MM.1S (cell line): ENCODE measurements at regions not wholly inside any gene's neighbourhood (a gene's known extent, or its start where the extent isn't known, plus 50 kb on each side); places are given as distances from the start of the nearest gene placed in this dataset.
"Not testable (repeated sequence)": the region's sequence is repeated elsewhere in the genome, so short reads cannot be mapped to it uniquely, and the experiment has no call there.

Experiments used
- DNase-seq: peaks from one replicate; pipeline ENCODE4 v3.0.0-alpha.2; 2015
- H2AFZ ChIP-seq: fragments of 300-600 bp; sonication (generic); 2 replicates; pipeline ENCODE4 v1.6.0; 2016; ENCODE audit warnings: antibody characterized with exemption, low read length
- H3F3A ChIP-seq: fragments of 300-600 bp; sonication (generic); 2 replicates; pipeline ENCODE4 v1.6.1; 2016; ENCODE audit warnings: mild to moderate bottlenecking, antibody characterized with exemption, low read length, moderate library complexity, mixed read lengths; ENCODE audit not compliant: insufficient read depth
- H3K27ac ChIP-seq: fragments of 300-600 bp; sonication (generic); 2 replicates; pipeline ENCODE4 v1.5.1; 2016; ENCODE audit warnings: mild to moderate bottlenecking, low read length
- H3K27me3 ChIP-seq: fragments of 300-600 bp; sonication (generic); replicated peaks from 2 replicates; pipeline ENCODE4 v1.6.0; 2016; ENCODE audit warnings: low read length; ENCODE audit not compliant: insufficient read depth
- H3K36me3 ChIP-seq: fragments of 300-600 bp; sonication (generic); replicated peaks from 2 replicates; pipeline ENCODE4 v1.6.1; 2016; ENCODE audit warnings: mild to moderate bottlenecking, low read length, mixed read lengths; ENCODE audit not compliant: insufficient read depth
- H3K4me1 ChIP-seq: fragments of 300-600 bp; sonication (generic); 2 replicates; pipeline ENCODE4 v1.6.1; 2016; ENCODE audit warnings: low read length, mixed read lengths
- H3K4me2 ChIP-seq: fragments of 300-600 bp; sonication (generic); 2 replicates; pipeline ENCODE4 v1.6.0; 2016; ENCODE audit warnings: low read depth, low read length
- H3K4me3 ChIP-seq: fragments of 300-600 bp; sonication (generic); 2 replicates; pipeline ENCODE4 v1.5.1; 2016; ENCODE audit warnings: low read length, mixed read lengths
- H3K79me2 ChIP-seq: fragments of 300-600 bp; sonication (generic); 2 replicates; pipeline ENCODE4 v1.6.1; 2016; ENCODE audit warnings: mixed run types, low read length, mixed read lengths
- H3K9ac ChIP-seq: fragments of 300-600 bp; sonication (generic); 2 replicates; pipeline ENCODE4 v1.6.1; 2016; ENCODE audit warnings: low read length, mixed read lengths
- H3K9me2 ChIP-seq: fragments of 300-600 bp; sonication (generic); replicated peaks from 2 replicates; pipeline ENCODE4 v1.6.1; 2016; ENCODE audit warnings: mild to moderate bottlenecking, low read length, mixed read lengths; ENCODE audit not compliant: insufficient read depth
- H3K9me3 ChIP-seq: fragments of 300-600 bp; sonication (generic); replicated peaks from 2 replicates; pipeline ENCODE4 v1.6.1; 2016; ENCODE audit warnings: mild to moderate bottlenecking, low read length, mixed read lengths; ENCODE audit not compliant: insufficient read depth
- H4K20me1 ChIP-seq: fragments of 300-600 bp; sonication (generic); 2 replicates; pipeline ENCODE4 v1.6.1; 2016; ENCODE audit warnings: mild to moderate bottlenecking, low read length, moderate library complexity, mixed read lengths; ENCODE audit not compliant: insufficient read depth
- EZH2 ChIP-seq: fragments of 300-600 bp; sonication (generic); optimal IDR thresholded peaks from 2 replicates; pipeline ENCODE3; 2017; ENCODE audit warnings: low read depth, mild to moderate bottlenecking, antibody characterized with exemption, low read length, mixed read lengths
- EZH2phosphoT487 ChIP-seq: fragments of 300-600 bp; sonication (generic); IDR thresholded peaks from 2 replicates; pipeline ENCODE4 v1.6.1; 2018; ENCODE audit warnings: antibody characterized with exemption, low read length
- TF ChIP-seq, protein P1 (sequence below): fragments of 300-600 bp; sonication (generic); IDR thresholded peaks from 2 replicates; pipeline ENCODE4 v1.5.1; 2016; ENCODE audit warnings: antibody characterized with exemption, low read length, mixed read lengths

GRCh38 chr10:109215291-109216075, 707.8 kb downstream of the XPNPEP1 start:
- no peak overlapping the region for H3K9ac ChIP-seq
- H3K4me2 ChIP-seq, result no peak overlapping the region
- 0 out of 2 replicates have a peak, but pooled peaks cover 2% of the 10 kb centered on the region for H3F3A ChIP-seq
- peaks cover 18% of the 10 kb centered on the region for H3K4me1 ChIP-seq
- H3K9me3 ChIP-seq, result no peaks in the 10 kb centered on the region
- no peaks in the 10 kb centered on the region for H4K20me1 ChIP-seq
- no peaks in the 10 kb centered on the region for H3K36me3 ChIP-seq
- no peak for DNase-seq
- no peak overlapping the region for H3K4me3 ChIP-seq
- no peaks in the 10 kb centered on the region for H3K27me3 ChIP-seq
- H2AFZ ChIP-seq, result no peak overlapping the region
- TF ChIP-seq EZH2phosphoT487 (no peak), EZH2 (no peak)
- TF ChIP-seq, protein P1, sequence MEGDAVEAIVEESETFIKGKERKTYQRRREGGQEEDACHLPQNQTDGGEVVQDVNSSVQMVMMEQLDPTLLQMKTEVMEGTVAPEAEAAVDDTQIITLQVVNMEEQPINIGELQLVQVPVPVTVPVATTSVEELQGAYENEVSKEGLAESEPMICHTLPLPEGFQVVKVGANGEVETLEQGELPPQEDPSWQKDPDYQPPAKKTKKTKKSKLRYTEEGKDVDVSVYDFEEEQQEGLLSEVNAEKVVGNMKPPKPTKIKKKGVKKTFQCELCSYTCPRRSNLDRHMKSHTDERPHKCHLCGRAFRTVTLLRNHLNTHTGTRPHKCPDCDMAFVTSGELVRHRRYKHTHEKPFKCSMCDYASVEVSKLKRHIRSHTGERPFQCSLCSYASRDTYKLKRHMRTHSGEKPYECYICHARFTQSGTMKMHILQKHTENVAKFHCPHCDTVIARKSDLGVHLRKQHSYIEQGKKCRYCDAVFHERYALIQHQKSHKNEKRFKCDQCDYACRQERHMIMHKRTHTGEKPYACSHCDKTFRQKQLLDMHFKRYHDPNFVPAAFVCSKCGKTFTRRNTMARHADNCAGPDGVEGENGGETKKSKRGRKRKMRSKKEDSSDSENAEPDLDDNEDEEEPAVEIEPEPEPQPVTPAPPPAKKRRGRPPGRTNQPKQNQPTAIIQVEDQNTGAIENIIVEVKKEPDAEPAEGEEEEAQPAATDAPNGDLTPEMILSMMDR, result no peak
- H3K79me2 ChIP-seq, result no peaks in the 10 kb centered on the region
- H3K9me2 ChIP-seq, result 0 out of 2 replicates have a peak, but pooled peaks cover 5% of the 10 kb centered on the region
- H3K27ac ChIP-seq, result no peak overlapping the region

DNA sequence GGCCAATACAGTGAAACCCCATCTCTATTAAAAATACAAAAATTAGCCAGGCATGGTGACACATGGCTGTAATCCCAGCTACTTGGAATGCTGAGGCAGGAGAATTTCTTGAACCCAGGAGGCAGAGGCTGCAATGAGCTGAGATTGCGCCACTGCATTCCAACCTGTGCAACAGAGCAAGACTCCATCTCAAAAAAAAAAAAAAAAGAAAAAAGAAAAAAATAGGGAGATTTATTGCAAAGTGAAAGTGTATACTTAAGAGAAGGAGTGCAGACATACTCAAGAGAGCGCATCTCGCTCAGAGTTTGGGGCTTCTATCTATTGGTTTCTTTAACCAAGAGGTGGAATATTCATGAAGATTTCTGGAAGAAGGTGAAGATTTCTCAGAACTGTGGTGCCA, 708.4 kb downstream of the XPNPEP1 start:
- not testable (repeated sequence) for DNase-seq, H3K9ac ChIP-seq, H3K27ac ChIP-seq, H3K36me3 ChIP-seq, H2AFZ ChIP-seq, H3K9me3 ChIP-seq, H3K4me3 ChIP-seq, H4K20me1 ChIP-seq, H3F3A ChIP-seq, H3K9me2 ChIP-seq, H3K4me2 ChIP-seq, H3K27me3 ChIP-seq, H3K79me2 ChIP-seq
- peaks cover 18% of the 10 kb centered on the region for H3K4me1 ChIP-seq

DNA sequence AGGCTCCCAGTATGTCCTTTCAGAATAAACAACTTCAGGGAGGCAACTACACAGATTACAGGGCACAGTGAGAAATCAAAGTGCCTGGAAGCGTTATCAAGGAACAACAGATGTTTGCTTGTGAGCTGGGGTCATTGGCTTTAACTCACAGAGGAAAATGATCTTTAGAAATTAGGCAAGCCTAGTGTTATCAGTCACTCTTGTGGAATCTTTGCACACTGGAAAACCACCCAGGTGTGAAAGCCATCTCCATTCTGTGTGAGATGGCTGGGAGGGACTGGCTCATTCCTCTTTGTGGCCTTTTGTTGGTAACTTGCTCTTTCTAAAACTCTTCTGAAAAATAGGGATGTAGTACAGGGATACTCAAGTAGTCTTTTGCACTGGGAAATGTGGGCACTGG, 716.0 kb downstream of the XPNPEP1 start:
- Histone ChIP-seq H3K4me1 (no peaks in the 10 kb centered on the region), H4K20me1 (no peaks in the 10 kb centered on the region), H3K36me3 (no peaks in the 10 kb centered on the region), H3K27ac (no peak overlapping the region), H3K9me2 (0 out of 2 replicates have a peak, but pooled peaks cover 5% of the 10 kb centered on the region), H3K9ac (no peak overlapping the region), H3F3A (no peaks in the 10 kb centered on the region), H3K4me2 (no peak overlapping the region), H3K9me3 (no peaks in the 10 kb centered on the region), H3K4me3 (no peak overlapping the region), H3K27me3 (no peaks in the 10 kb centered on the region), H3K79me2 (no peaks in the 10 kb centered on the region), H2AFZ (no peak overlapping the region)
- no peak for DNase-seq
- no peak for TF ChIP-seq EZH2
- no peak for TF ChIP-seq EZH2phosphoT487

GRCh38 chr10:109205929-109206585, 717.3 kb downstream of the XPNPEP1 start:
- Histone ChIP-seq H3K27me3 (no peaks in the 10 kb centered on the region), H3K79me2 (no peaks in the 10 kb centered on the region), H3K9ac (no peak overlapping the region), H3K4me3 (no peak overlapping the region), H3K9me2 (no peaks in the 10 kb centered on the region), H4K20me1 (no peaks in the 10 kb centered on the region), H3F3A (no peaks in the 10 kb centered on the region), H3K27ac (no peak overlapping the region), H3K4me2 (no peak overlapping the region), H2AFZ (no peak overlapping the region), H3K9me3 (no peaks in the 10 kb centered on the region), H3K36me3 (no peaks in the 10 kb centered on the region), H3K4me1 (no peaks in the 10 kb centered on the region)
- no peak for DNase-seq
- TF ChIP-seq, protein P1, result no peak
- TF ChIP-seq EZH2phosphoT487 (no peak), EZH2 (no peak)
